Right lobe of liver (tissue), 6 donors: ENCODE measurements at regions not wholly inside any gene's neighbourhood (a gene's known extent, or its start where the extent isn't known, plus 50 kb on each side); places are given as distances from the start of the nearest gene placed in this dataset.

ENCODE experiments used
- ATAC-seq, 4 donors: fragments of 200-7000 bp; cut with Tn5 transposase; one replicate each; pipeline ENCODE4 v1.9.1; 2020; ENCODE audit warnings: mild to moderate bottlenecking in 4 of 4, moderate library complexity in 4 of 4
- DNase-seq, 3 donors: peaks; one replicate each; pipeline ENCODE4 v3.0.0-alpha.2; 2020
- H3K27ac ChIP-seq, 3 donors: fragments of 200-600 bp; one replicate each; pipeline ENCODE4 v1.8.0; 2022
- H3K27me3 ChIP-seq, 2 donors: fragments of 200-600 bp; one replicate each; pipeline ENCODE4 v1.8.0; 2022
- H3K36me3 ChIP-seq, 4 donors: fragments of 200-600 bp; sonication (generic) in 1 of 4; one replicate each; pipeline versions ENCODE4 v1.5.1 to v1.8.0; 2017 to 2022; ENCODE audit warnings: control low read depth in 1 of 4
- H3K4me1 ChIP-seq, 4 donors: fragments of 200-600 bp; sonication (generic) in 1 of 4; one replicate each; pipeline versions ENCODE4 v1.5.1 to v1.8.0; 2017 to 2022; ENCODE audit warnings: control low read depth in 1 of 4
- H3K4me3 ChIP-seq, 3 donors: fragments of 200-600 bp; one replicate each; pipeline ENCODE4 v1.8.0; 2022
- H3K9me3 ChIP-seq, 4 donors: fragments of 200-600 bp; sonication (generic) in 1 of 4; one replicate each; pipeline versions ENCODE4 v1.5.1 to v1.8.0; 2017 to 2022; ENCODE audit warnings: control low read depth in 1 of 4
- POLR2A ChIP-seq: fragments of 450-650 bp; IDR thresholded peaks from one replicate; pipeline ENCODE4 v1.6.1; 2017; ENCODE audit warnings: antibody characterized with exemption, mild to moderate bottlenecking
- WGBS: methylation state at CpG from one replicate; pipeline ENCODE4 v1.1.6; 2018; ENCODE audit warnings: low coverage, low lambda C conversion rate; ENCODE audit not compliant: insufficient coverage; ENCODE audit errors: missing lambda C conversion rate; 5-methylcytosine and 5-hydroxymethylcytosine counted together
- intact Hi-C, 2 donors: fragments of 100-400 bp; cut with DNase I; formaldehyde crosslinking; loops; one replicate each; pipeline versions ENCODE4 v1.11.2 to v1.14.1; 2022
- TF ChIP-seq, protein P1 (sequence below), 4 donors: fragments of 200-600 bp in 3 of 4; fragments of 450-650 bp in 1 of 4; IDR thresholded peaks; one replicate each; pipeline versions ENCODE4 v1.5.1 to v1.8.0; 2016 to 2022; ENCODE audit warnings: antibody characterized with exemption in 4 of 4, mild to moderate bottlenecking in 2 of 4
- donor health status: DM: no; HTN: yes; CAD: no.
- donor health status: DM: no; HTN: no; CAD: no.
- donor health status: DM: no; HTN: no; CAD: no.
- donor health status: DM: no; HTN: yes; CAD: no.
- donor health status: DM: no; HTN: yes; CAD: no.

DNA sequence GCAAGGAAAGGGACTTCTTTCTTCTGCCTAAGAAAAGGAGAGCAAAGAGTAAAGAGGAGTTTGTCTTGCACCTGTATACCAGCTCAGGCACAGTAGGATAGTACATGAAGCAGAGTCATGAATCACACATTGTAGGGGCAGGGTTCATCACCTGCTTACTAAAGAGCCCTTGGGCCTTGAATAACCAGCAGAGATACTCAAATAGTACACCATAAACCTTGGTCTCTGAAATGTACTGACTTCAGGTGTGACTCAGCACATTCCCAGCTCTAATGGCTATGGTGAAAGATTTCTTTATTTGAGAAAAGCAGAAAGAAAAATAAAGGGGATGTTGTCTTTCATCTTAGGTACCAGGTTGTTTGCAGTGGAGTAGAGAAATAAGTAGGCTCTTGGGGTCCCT, 122.8 kb downstream of the KDM5D start:
- no peak overlapping the region for H3K4me3 ChIP-seq
- no peaks in the 10 kb centered on the region for H3K36me3 ChIP-seq
- no peak overlapping the region for H3K27ac ChIP-seq
- TF ChIP-seq POLR2A, result no peak
- TF ChIP-seq, protein P1, sequence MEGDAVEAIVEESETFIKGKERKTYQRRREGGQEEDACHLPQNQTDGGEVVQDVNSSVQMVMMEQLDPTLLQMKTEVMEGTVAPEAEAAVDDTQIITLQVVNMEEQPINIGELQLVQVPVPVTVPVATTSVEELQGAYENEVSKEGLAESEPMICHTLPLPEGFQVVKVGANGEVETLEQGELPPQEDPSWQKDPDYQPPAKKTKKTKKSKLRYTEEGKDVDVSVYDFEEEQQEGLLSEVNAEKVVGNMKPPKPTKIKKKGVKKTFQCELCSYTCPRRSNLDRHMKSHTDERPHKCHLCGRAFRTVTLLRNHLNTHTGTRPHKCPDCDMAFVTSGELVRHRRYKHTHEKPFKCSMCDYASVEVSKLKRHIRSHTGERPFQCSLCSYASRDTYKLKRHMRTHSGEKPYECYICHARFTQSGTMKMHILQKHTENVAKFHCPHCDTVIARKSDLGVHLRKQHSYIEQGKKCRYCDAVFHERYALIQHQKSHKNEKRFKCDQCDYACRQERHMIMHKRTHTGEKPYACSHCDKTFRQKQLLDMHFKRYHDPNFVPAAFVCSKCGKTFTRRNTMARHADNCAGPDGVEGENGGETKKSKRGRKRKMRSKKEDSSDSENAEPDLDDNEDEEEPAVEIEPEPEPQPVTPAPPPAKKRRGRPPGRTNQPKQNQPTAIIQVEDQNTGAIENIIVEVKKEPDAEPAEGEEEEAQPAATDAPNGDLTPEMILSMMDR (IDR thresholded peaks at IDR 0.05), result no peak
- ATAC-seq (no peak), DNase-seq (no peak)
- H3K27me3 ChIP-seq, result no peaks in the 10 kb centered on the region
- no peaks in the 10 kb centered on the region for H3K4me1 ChIP-seq
- intact Hi-C loops, result no loop called here
- no peaks in the 10 kb centered on the region for H3K9me3 ChIP-seq

DNA sequence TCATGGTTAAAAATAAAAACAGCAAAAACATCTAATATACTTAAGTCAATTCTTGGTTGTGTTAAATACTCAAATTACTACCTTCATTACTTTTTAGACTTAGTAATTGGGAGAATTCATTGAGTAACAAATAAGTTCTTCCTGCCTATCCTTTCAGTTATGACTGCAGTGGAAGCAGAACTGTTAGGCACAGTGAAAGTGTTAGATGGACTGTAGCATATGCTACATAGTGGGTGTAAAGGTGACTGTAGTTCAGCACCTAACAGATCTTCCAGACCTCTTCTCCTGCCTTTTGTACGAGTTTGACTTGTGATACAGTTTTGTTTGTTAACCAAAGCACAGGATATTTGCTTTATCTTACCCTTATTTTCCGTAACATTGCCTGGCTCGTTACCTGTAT, 143.4 kb downstream of the KDM5D start:
- H3K27me3 ChIP-seq, result no peaks in the 10 kb centered on the region
- no peaks in the 10 kb centered on the region for H3K4me1 ChIP-seq
- WGBS, result no CpG with 5 or more reads among the region's 3 CpGs
- ATAC-seq (no peak), DNase-seq (no peak)
- intact Hi-C loops, result no loop called here
- H3K9me3 ChIP-seq, result no peaks in the 10 kb centered on the region
- H3K27ac ChIP-seq, result no peak overlapping the region
- H3K4me3 ChIP-seq, result no peak overlapping the region
- TF ChIP-seq, protein P1 (IDR thresholded peaks at IDR 0.05), result no peak
- TF ChIP-seq POLR2A, result no peak
- H3K36me3 ChIP-seq, result no peaks in the 10 kb centered on the region

DNA sequence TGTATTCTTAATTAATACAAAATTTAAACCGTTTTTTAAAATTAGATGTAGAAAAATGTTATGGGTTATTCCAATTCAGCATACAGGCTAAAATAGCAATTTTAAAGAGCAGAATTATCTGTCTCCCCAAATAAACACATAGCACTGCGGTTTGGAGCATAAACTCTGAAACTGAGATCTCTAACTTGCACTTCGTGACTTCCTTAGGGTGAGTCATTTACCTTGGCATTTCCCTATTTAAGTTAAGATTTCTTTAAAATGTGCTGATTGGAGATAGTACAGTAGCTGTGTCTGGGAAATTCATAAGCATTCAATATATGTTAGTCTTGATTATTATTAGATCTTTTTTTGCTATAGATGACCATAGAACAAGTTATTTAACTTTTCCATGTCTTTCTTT, 143.8 kb downstream of the KDM5D start:
- no CpG with 5 or more reads among the region's 3 CpGs for WGBS
- TF ChIP-seq, protein P1 (IDR thresholded peaks at IDR 0.05), result no peak
- TF ChIP-seq POLR2A, result no peak
- DNase-seq, result no peak
- no peaks in the 10 kb centered on the region for H3K27me3 ChIP-seq
- no peaks in the 10 kb centered on the region for H3K36me3 ChIP-seq
- no peaks in the 10 kb centered on the region for H3K4me1 ChIP-seq
- H3K4me3 ChIP-seq, result no peak overlapping the region
- H3K9me3 ChIP-seq, result no peaks in the 10 kb centered on the region
- no peak overlapping the region for H3K27ac ChIP-seq
- ATAC-seq, result no peak
- intact Hi-C loops, result no loop called here

DNA sequence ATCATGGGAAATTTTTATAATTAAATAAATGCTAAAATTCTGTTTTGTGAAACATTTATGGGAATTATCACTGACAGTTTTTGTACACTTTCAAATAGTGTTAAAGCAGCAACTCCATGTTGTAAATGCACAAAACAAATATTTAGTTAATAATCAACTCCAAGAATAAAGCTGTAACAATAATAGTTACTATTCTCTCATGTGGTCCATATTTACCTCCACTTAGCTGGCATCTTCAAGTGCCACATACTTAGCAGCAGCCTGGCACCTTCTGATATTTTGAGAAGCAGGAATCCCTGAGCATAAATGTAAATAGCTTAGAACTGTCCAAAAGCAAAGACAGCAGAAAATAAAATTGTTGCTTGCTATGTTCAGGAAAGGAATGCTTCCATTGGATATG, 154.3 kb downstream of the KDM5D start:
- Histone ChIP-seq H3K27ac (no peak overlapping the region), H3K4me1 (no peaks in the 10 kb centered on the region), H3K36me3 (no peaks in the 10 kb centered on the region), H3K9me3 (no peaks in the 10 kb centered on the region), H3K4me3 (no peak overlapping the region), H3K27me3 (no peaks in the 10 kb centered on the region)
- DNase-seq (no peak), ATAC-seq (no peak)
- TF ChIP-seq, protein P1 (IDR thresholded peaks at IDR 0.05), result no peak
- no peak for TF ChIP-seq POLR2A
- intact Hi-C loops, result no loop called here

DNA sequence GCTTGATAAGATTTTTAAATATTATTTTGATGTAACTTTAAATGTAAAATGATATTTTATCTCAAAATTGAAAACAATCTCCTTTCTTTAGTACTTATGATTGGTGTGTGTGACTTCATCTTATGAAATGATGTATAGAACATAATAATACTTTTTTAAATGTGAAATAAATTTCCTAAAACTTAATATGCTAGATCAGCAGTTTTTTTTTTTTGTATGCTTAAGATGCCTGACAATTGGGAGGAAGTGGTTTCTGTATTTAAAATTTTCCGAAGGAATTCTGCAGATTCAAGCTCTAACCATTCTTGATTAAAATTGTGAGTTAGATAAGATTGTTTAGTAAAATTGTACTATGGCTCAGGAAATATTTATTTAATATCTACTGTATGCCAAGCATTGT, 154.9 kb downstream of the KDM5D start:
- no peaks in the 10 kb centered on the region for H3K27me3 ChIP-seq
- no peaks in the 10 kb centered on the region for H3K4me1 ChIP-seq
- H3K9me3 ChIP-seq, result no peaks in the 10 kb centered on the region
- intact Hi-C loops, result no loop called here
- H3K4me3 ChIP-seq, result no peak overlapping the region
- TF ChIP-seq, protein P1 (IDR thresholded peaks at IDR 0.05), result no peak
- TF ChIP-seq POLR2A, result no peak
- H3K27ac ChIP-seq, result no peak overlapping the region
- ATAC-seq (no peak), DNase-seq (no peak)
- no peaks in the 10 kb centered on the region for H3K36me3 ChIP-seq
- WGBS, result no CpG with 5 or more reads among the region's 1 CpG
